Activated CD8-positive, alpha-beta memory T cell treated with anti-CD3 and anti-CD28 coated beads for 1 hour (primary cell): ENCODE measurements at regions not wholly inside any gene's neighbourhood (a gene's known extent, or its start where the extent isn't known, plus 50 kb on each side); places are given as distances from the start of the nearest gene placed in this dataset.

Experiments used
- DNase-seq, 2 donors: peaks; one replicate each; pipeline ENCODE4 v3.0.0-alpha.2; 2020; ENCODE audit warnings: low read depth in 1 of 2; ENCODE audit errors: extremely low read depth in 1 of 2

- no peak for DNase-seq
Measured at GRCh38 chr15:39135989-39136388, 444.9 kb upstream of the THBS1 start.

- DNase-seq = no peak
Measured at GRCh38 chr15:39139431-39140059, 441.3 kb upstream of the THBS1 start.

- DNase-seq = no peak
Measured at GRCh38 chr15:39140060-39140604, 440.7 kb upstream of the THBS1 start.

GRCh38 chr15:39142500-39142899 lies 438.4 kb upstream of the THBS1 start:
- DNase-seq = no peak

GRCh38 chr15:39143479-39143878 lies 437.4 kb upstream of the THBS1 start:
- no peak for DNase-seq

- no peak for DNase-seq
Measured at GRCh38 chr15:39144051-39144450, 436.8 kb upstream of the THBS1 start.

- DNase-seq = no peak
Measured at GRCh38 chr15:39144613-39145499, 436.0 kb upstream of the THBS1 start.

- no peak for DNase-seq
Measured at GRCh38 chr15:39145854-39146625, 434.8 kb upstream of the THBS1 start.

GRCh38 chr15:39149636-39150150 lies 431.2 kb upstream of the THBS1 start:
- DNase-seq = no peak

- DNase-seq = no peak
Measured at GRCh38 chr15:39151545-39151944, 429.3 kb upstream of the THBS1 start.

GRCh38 chr15:39153058-39153714 lies 427.7 kb upstream of the THBS1 start:
- no peak for DNase-seq

GRCh38 chr15:39153716-39154115 lies 427.2 kb upstream of the THBS1 start:
- no peak for DNase-seq

- DNase-seq = no peak
Measured at GRCh38 chr15:39154227-39154638, 426.6 kb upstream of the THBS1 start.

- DNase-seq = no peak
Measured at GRCh38 chr15:39154776-39155175, 426.1 kb upstream of the THBS1 start.

- no peak for DNase-seq
Measured at GRCh38 chr15:39156166-39156565, 424.7 kb upstream of the THBS1 start.

GRCh38 chr15:39156646-39157250 lies 424.1 kb upstream of the THBS1 start:
- no peak for DNase-seq

GRCh38 chr15:39157882-39158281 lies 423.0 kb upstream of the THBS1 start:
- DNase-seq = no peak

- no peak for DNase-seq
Measured at GRCh38 chr15:39159833-39160232, 421.0 kb upstream of the THBS1 start.

GRCh38 chr15:39161096-39161495 lies 419.8 kb upstream of the THBS1 start:
- no peak for DNase-seq
